DOHH2 (cell line): ENCODE measurements at regions not wholly inside any gene's neighbourhood (a gene's known extent, or its start where the extent isn't known, plus 50 kb on each side); places are given as distances from the start of the nearest gene placed in this dataset.

Source experiments
- EZH2phosphoT487 ChIP-seq: fragments of 200-600 bp; sonication (generic); IDR thresholded peaks from 2 replicates; pipeline ENCODE4 v1.6.1; 2017; ENCODE audit warnings: borderline replicate concordance, mild to moderate bottlenecking, antibody characterized with exemption, low read length, moderate library complexity, mixed read lengths
- TF ChIP-seq, protein P1 (sequence below): fragments of 200-600 bp; sonication (generic); IDR thresholded peaks from one replicate; pipeline ENCODE4 v1.5.1; 2014; ENCODE audit warnings: antibody characterized with exemption, mild to moderate bottlenecking, low read depth, low read length; ENCODE audit not compliant: poor library complexity, severe bottlenecking

DNA sequence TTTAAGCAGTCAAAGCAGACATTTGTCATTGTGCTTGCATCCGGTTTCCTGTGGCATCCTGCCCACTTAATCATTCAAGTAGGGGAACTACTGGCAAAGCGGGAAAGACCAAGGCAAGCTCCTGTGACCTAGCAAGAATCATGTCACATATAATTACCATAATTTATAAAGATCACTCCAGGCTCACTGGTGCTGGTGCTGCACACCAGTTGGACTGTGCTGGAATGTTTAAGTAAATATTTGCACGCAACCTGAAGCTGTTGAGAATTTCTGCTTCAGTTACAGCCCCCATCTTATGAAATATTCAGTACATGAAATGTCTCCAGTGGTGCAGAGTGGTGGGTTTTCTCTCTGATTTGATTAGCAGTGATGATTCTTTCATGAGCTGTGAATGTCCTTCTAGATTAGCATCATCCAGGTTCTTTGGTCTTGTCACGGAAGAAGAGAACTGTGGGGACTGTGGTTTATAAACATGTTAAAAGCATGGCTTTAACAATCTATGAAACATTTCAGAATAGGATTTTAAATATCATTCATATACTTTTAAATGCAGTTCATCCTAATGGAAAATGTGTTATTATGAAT lies 621.3 kb upstream of the EPHA6 start:
- TF ChIP-seq, protein P1, sequence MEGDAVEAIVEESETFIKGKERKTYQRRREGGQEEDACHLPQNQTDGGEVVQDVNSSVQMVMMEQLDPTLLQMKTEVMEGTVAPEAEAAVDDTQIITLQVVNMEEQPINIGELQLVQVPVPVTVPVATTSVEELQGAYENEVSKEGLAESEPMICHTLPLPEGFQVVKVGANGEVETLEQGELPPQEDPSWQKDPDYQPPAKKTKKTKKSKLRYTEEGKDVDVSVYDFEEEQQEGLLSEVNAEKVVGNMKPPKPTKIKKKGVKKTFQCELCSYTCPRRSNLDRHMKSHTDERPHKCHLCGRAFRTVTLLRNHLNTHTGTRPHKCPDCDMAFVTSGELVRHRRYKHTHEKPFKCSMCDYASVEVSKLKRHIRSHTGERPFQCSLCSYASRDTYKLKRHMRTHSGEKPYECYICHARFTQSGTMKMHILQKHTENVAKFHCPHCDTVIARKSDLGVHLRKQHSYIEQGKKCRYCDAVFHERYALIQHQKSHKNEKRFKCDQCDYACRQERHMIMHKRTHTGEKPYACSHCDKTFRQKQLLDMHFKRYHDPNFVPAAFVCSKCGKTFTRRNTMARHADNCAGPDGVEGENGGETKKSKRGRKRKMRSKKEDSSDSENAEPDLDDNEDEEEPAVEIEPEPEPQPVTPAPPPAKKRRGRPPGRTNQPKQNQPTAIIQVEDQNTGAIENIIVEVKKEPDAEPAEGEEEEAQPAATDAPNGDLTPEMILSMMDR: no peak
- TF ChIP-seq EZH2phosphoT487: no peak
